H1 (cell line): ENCODE measurements at regions not wholly inside any gene's neighbourhood (a gene's known extent, or its start where the extent isn't known, plus 50 kb on each side); places are given as distances from the start of the nearest gene placed in this dataset.

ENCODE experiments used
- CTCF ChIA-PET: fragments of 300-600 bp; sonication (Branson Sonifier 250); formaldehyde crosslinking; loops from one replicate; lab custom pipeline; 2021; ENCODE audit not compliant: partially characterized antibody; lab: Charles Lee
- POLR2A ChIA-PET: fragments of 300-600 bp; sonication (Branson Sonifier 250); formaldehyde crosslinking; loops from one replicate; lab custom pipeline; 2021; ENCODE audit warnings: inconsistent platforms; ENCODE audit not compliant: partially characterized antibody; lab: Charles Lee
- DNase-seq, 2 experiments: peaks; one replicate each; pipeline versions ENCODE4 v3.0.0 to v3.0.0-alpha.2; 2010 to 2022; ENCODE audit warnings: low spot score in 2 of 2, low read depth in 1 of 2, mixed read lengths in 1 of 2
- FAIRE-seq: peaks from 2 replicates; lab custom pipeline; 2011; peaks lifted over from hg19 to GRCh38; lab: Jason Lieb, UNC
- H2AFZ ChIP-seq: 2 replicates; pipeline ENCODE4 v1.8.1; 2012; ENCODE audit warnings: low read length, inconsistent platforms
- H2AK5ac ChIP-seq: 2 replicates; pipeline ENCODE4 v1.6.1; 2013; ENCODE audit warnings: low read depth, low read length
- H2BK120ac ChIP-seq: replicated peaks from 2 replicates; pipeline ENCODE3; 2013; ENCODE audit warnings: low read depth, low read length, inconsistent platforms
- H2BK12ac ChIP-seq: 2 replicates; pipeline ENCODE4 v1.6.1; 2013; ENCODE audit warnings: low read depth, low read length
- H2BK15ac ChIP-seq: 2 replicates; pipeline ENCODE4 v1.6.1; 2013; ENCODE audit warnings: low read length
- H2BK20ac ChIP-seq: 2 replicates; pipeline ENCODE4 v1.6.1; 2013; ENCODE audit warnings: low read length
- H2BK5ac ChIP-seq: 2 replicates; pipeline ENCODE4 v1.6.1; 2013; ENCODE audit warnings: low read depth, low read length
- H3K14ac ChIP-seq: 2 replicates; pipeline ENCODE4 v1.6.1; 2013; ENCODE audit warnings: inconsistent platforms; ENCODE audit not compliant: insufficient read length
- H3K18ac ChIP-seq: 2 replicates; pipeline ENCODE4 v1.6.1; 2013; ENCODE audit warnings: low read length; ENCODE audit errors: extremely low read depth
- H3K23ac ChIP-seq: 2 replicates; pipeline ENCODE4 v1.6.1; 2013; ENCODE audit warnings: inconsistent platforms; ENCODE audit not compliant: insufficient read length
- H3K23me2 ChIP-seq: 2 replicates; pipeline ENCODE4 v1.6.1; 2013; ENCODE audit warnings: low read depth, low read length
- H3K27ac ChIP-seq: 2 replicates; pipeline ENCODE4 v1.6.1; 2011; ENCODE audit warnings: low read depth, low read length, inconsistent platforms
- H3K27me3 ChIP-seq, 4 experiments: replicated peaks in 1 of 4; 1 replicate in 1 of 4; 2 replicates in 3 of 4; pipeline versions ENCODE4 v1.6.1 to v1.8.1; 2011 to 2013; ENCODE audit warnings: low read length in 3 of 4, mild to moderate bottlenecking in 3 of 4, inconsistent platforms in 2 of 4, mixed read lengths in 2 of 4, moderate library complexity in 1 of 4; ENCODE audit not compliant: control insufficient read depth in 3 of 4, insufficient read depth in 3 of 4; ENCODE audit errors: extremely low read depth in 1 of 4
- H3K36me3 ChIP-seq, 4 experiments: 2 replicates each; pipeline versions ENCODE4 v1.6.1 to v1.8.1; 2011 to 2013; ENCODE audit warnings: mild to moderate bottlenecking in 4 of 4, low read length in 3 of 4, moderate library complexity in 2 of 4, control low read depth in 1 of 4, inconsistent platforms in 1 of 4; ENCODE audit not compliant: insufficient read depth in 4 of 4, control insufficient read depth in 2 of 4
- H3K4ac ChIP-seq: replicated peaks from 2 replicates; pipeline ENCODE3; 2013; ENCODE audit warnings: low read length, low read depth, mixed read lengths, inconsistent platforms; ENCODE audit not compliant: insufficient read length
- H3K4me1 ChIP-seq, 4 experiments: replicated peaks in 1 of 4; 1 replicate in 1 of 4; 2 replicates in 3 of 4; pipeline versions ENCODE4 v1.6.1 to v1.8.1; 2011 to 2013; ENCODE audit warnings: low read length in 3 of 4, inconsistent platforms in 2 of 4, mixed read lengths in 1 of 4; ENCODE audit not compliant: insufficient read depth in 4 of 4, control insufficient read depth in 3 of 4
- H3K4me2 ChIP-seq, 2 experiments: 2 replicates each; pipeline versions ENCODE4 v1.6.1 to v1.8.1; 2011 to 2013; ENCODE audit warnings: low read depth in 2 of 2, low read length in 2 of 2, control low read depth in 1 of 2, inconsistent platforms in 1 of 2, mild to moderate bottlenecking in 1 of 2; ENCODE audit not compliant: insufficient read depth in 1 of 2
- H3K4me3 ChIP-seq, 4 experiments: fragments of 200-600, 300-600 bp in 1 of 4; sonication (generic), shearing (Covaris generic), sonication (Bioruptor Twin) in 1 of 4; 2 replicates each; pipeline versions ENCODE4 v1.5.1 to v1.8.1; 2011 to 2016; ENCODE audit warnings: low read length in 4 of 4, low read depth in 3 of 4, control low read depth in 2 of 4, inconsistent platforms in 2 of 4, mild to moderate bottlenecking in 2 of 4, mixed read lengths in 1 of 4, moderate library complexity in 1 of 4; ENCODE audit not compliant: insufficient read depth in 2 of 4; ENCODE audit errors: extremely low read depth in 1 of 4
- H3K56ac ChIP-seq: replicated peaks from 2 replicates; pipeline ENCODE3; 2013; ENCODE audit warnings: low read depth, mild to moderate bottlenecking, mixed read lengths, low read length, inconsistent platforms; ENCODE audit not compliant: insufficient read length
- H3K79me1 ChIP-seq: 2 replicates; pipeline ENCODE4 v1.6.1; 2013; ENCODE audit warnings: low read depth, low read length, control low read depth
- H3K79me2 ChIP-seq, 2 experiments: 2 replicates each; pipeline versions ENCODE4 v1.6.1 to v1.8.1; 2012 to 2013; ENCODE audit warnings: low read length in 2 of 2, mild to moderate bottlenecking in 2 of 2, inconsistent platforms in 1 of 2; ENCODE audit not compliant: insufficient read depth in 2 of 2, control insufficient read depth in 1 of 2
- H3K9ac ChIP-seq, 4 experiments: replicated peaks in 1 of 4; 1 replicate in 1 of 4; 2 replicates in 3 of 4; pipeline versions ENCODE4 v1.6.1 to v1.8.1; 2011 to 2013; ENCODE audit warnings: low read depth in 3 of 4, low read length in 3 of 4, control low read depth in 2 of 4, mild to moderate bottlenecking in 2 of 4, moderate library complexity in 2 of 4, inconsistent platforms in 1 of 4; ENCODE audit errors: extremely low read depth in 1 of 4
- H3K9me3 ChIP-seq, 2 experiments: 2 replicates each; pipeline versions ENCODE4 v1.6.1 to v1.8.1; 2012 to 2013; ENCODE audit warnings: mild to moderate bottlenecking in 2 of 2, moderate library complexity in 2 of 2, control low read depth in 1 of 2, inconsistent platforms in 1 of 2, low read depth in 1 of 2, low read length in 1 of 2, mixed read lengths in 1 of 2; ENCODE audit not compliant: insufficient read depth in 2 of 2
- H4K20me1 ChIP-seq, 2 experiments: replicated peaks in 1 of 2; 2 replicates each; pipeline versions ENCODE3 to v1.8.1; 2011 to 2013; ENCODE audit warnings: inconsistent platforms in 2 of 2, low read length in 2 of 2, mild to moderate bottlenecking in 1 of 2; ENCODE audit not compliant: insufficient read depth in 2 of 2, control insufficient read depth in 1 of 2
- H4K5ac ChIP-seq: 2 replicates; pipeline ENCODE4 v1.6.1; 2013; ENCODE audit warnings: low read length, low read depth, mixed read lengths, inconsistent platforms; ENCODE audit not compliant: insufficient read length
- H4K8ac ChIP-seq: 2 replicates; pipeline ENCODE4 v1.8.0; 2013; ENCODE audit warnings: mild to moderate bottlenecking, moderate library complexity, low read length, inconsistent platforms; ENCODE audit not compliant: insufficient read depth; ENCODE audit errors: extremely low read depth
- H4K91ac ChIP-seq: replicated peaks from 2 replicates; pipeline ENCODE3; 2013; ENCODE audit warnings: low read length, mixed read lengths, inconsistent platforms; ENCODE audit not compliant: insufficient read length
- ATF3 ChIP-seq: IDR thresholded peaks from 2 replicates; pipeline ENCODE4 v1.6.1; 2011; ENCODE audit warnings: low read depth, mild to moderate bottlenecking, low read length; ENCODE audit not compliant: insufficient read depth
- CBX5 ChIP-seq: fragments of 300-800, 300-1000 bp; sonication (generic); IDR thresholded peaks from 2 replicates; pipeline ENCODE4 v1.7.1; 2016; ENCODE audit warnings: antibody characterized with exemption, low read length, low read depth
- CEBPB ChIP-seq: IDR thresholded peaks from 2 replicates; pipeline ENCODE4 v1.6.1; 2012; ENCODE audit warnings: low read depth, low read length
- CHD2 ChIP-seq: IDR thresholded peaks from 2 replicates; pipeline ENCODE4 v1.6.1; 2012; ENCODE audit warnings: low read length, improper control_type of control experiment
- EP300 ChIP-seq, 2 experiments: IDR thresholded peaks; 1 replicate in 1 of 2; 2 replicates in 1 of 2; pipeline ENCODE4 v1.6.1; 2011 to 2012; ENCODE audit warnings: low read depth in 2 of 2, low read length in 2 of 2, mild to moderate bottlenecking in 2 of 2, borderline replicate concordance in 1 of 2, inconsistent platforms in 1 of 2, moderate library complexity in 1 of 2
- HDAC6 ChIP-seq: IDR thresholded peaks from one replicate; pipeline ENCODE4 v1.7.1; 2012; ENCODE audit warnings: low read depth, mild to moderate bottlenecking, inconsistent platforms, low read length, moderate library complexity
- KDM5A ChIP-seq: fragments of 200-600 bp; IDR thresholded peaks from 2 replicates; pipeline ENCODE4 v1.7.1; 2012; ENCODE audit warnings: mild to moderate bottlenecking, low read length, inconsistent platforms, mixed read lengths
- NANOG ChIP-seq: IDR thresholded peaks from 2 replicates; pipeline ENCODE4 v1.6.1; 2011; ENCODE audit warnings: low read length, low read depth, mild to moderate bottlenecking, inconsistent platforms; ENCODE audit not compliant: insufficient read depth, poor library complexity, severe bottlenecking
- RAD21 ChIP-seq, 2 experiments: IDR thresholded peaks in 1 of 2; conservative IDR thresholded peaks in 1 of 2; 2 replicates each; pipeline ENCODE4 v1.6.1; 2011; ENCODE audit warnings: low read depth in 2 of 2, low read length in 2 of 2, improper control_type of control experiment in 1 of 2, inconsistent platforms in 1 of 2, mild to moderate bottlenecking in 1 of 2, moderate library complexity in 1 of 2
- SAP30 ChIP-seq: fragments of 300-600 bp; sonication (generic); IDR thresholded peaks from 2 replicates; pipeline ENCODE4 v1.7.1; 2012; ENCODE audit warnings: low read length, moderate library complexity, mild to moderate bottlenecking, inconsistent platforms; ENCODE audit not compliant: insufficient read depth, insufficient replicate concordance
- TBP ChIP-seq: IDR thresholded peaks from 2 replicates; pipeline ENCODE4 v1.6.1; 2011; ENCODE audit warnings: low read depth, low read length, improper control_type of control experiment
- WGBS, 2 experiments: shearing (Covaris generic) in 1 of 2; methylation state at CpG; one replicate each; pipeline versions ENCODE4 v1.1.6 to v1.1.7; 2013 to 2015; ENCODE audit warnings: low lambda C conversion rate in 2 of 2, mixed read lengths in 2 of 2, inconsistent platforms in 1 of 2, low coverage in 1 of 2, missing lambda C conversion rate in 1 of 2; ENCODE audit not compliant: insufficient replicate concordance in 2 of 2, insufficient coverage in 1 of 2, insufficient read length in 1 of 2; ENCODE audit errors: extremely low coverage in 1 of 2, missing lambda C conversion rate in 1 of 2; 5-methylcytosine and 5-hydroxymethylcytosine counted together

GRCh38 chrY:20986037-20986436 lies 230.1 kb downstream of the RPS4Y2 start:
- no peaks in the 10 kb centered on the region for H3K79me2 ChIP-seq
- H2BK120ac ChIP-seq: no peak overlapping the region
- ChIA-PET CTCF (no interaction called here), POLR2A (no interaction called here)
- DNase-seq (no peak), FAIRE-seq (no peak)
- no peak overlapping the region for H3K4me2 ChIP-seq
- WGBS, 2 experiments: 71% methylated on average over 1 of the region's 1 CpG; no CpG with 5 or more reads in 1 of the 2 experiments
- no peak overlapping the region for H2BK15ac ChIP-seq
- no peak overlapping the region for H3K4ac ChIP-seq
- H2AK5ac ChIP-seq: no peak overlapping the region
- peaks cover 17 to 48% of the 10 kb centered on the region in 2 experiments; a peak in 3 of 4 replicates for H3K9me3 ChIP-seq
- H3K23ac ChIP-seq: no peak overlapping the region
- H3K4me1 ChIP-seq: no peaks in the 10 kb centered on the region
- H3K23me2 ChIP-seq: no peaks in the 10 kb centered on the region
- H3K79me1 ChIP-seq: no peaks in the 10 kb centered on the region
- no peak overlapping the region for H3K4me3 ChIP-seq
- no peaks in the 10 kb centered on the region for H3K36me3 ChIP-seq
- no peak overlapping the region for H3K18ac ChIP-seq
- no peak overlapping the region for H4K91ac ChIP-seq
- no peak overlapping the region for H4K8ac ChIP-seq
- no peak overlapping the region for H2BK5ac ChIP-seq
- no peaks in the 10 kb centered on the region for H4K20me1 ChIP-seq
- no peaks in the 10 kb centered on the region for H3K27me3 ChIP-seq
- H2AFZ ChIP-seq: no peak overlapping the region
- H3K14ac ChIP-seq: no peak overlapping the region
- no peak overlapping the region for H2BK20ac ChIP-seq
- no peak overlapping the region for H2BK12ac ChIP-seq
- H4K5ac ChIP-seq: no peak overlapping the region
- no peak overlapping the region for H3K9ac ChIP-seq
- no peak overlapping the region for H3K27ac ChIP-seq
- no peak overlapping the region for H3K56ac ChIP-seq
- TF ChIP-seq ATF3 (no peak), HDAC6 (no peak), TBP (no peak), SAP30 (no peak), CEBPB (no peak), CHD2 (no peak), CBX5 (no peak), KDM5A (no peak), NANOG (no peak), EP300 (IDR thresholded peaks at IDR 0.05; ENCODE audit: borderline replicate concordance in 1 of 2, low read depth in 2 of 2, low read length in 2 of 2) (no peak), RAD21 (IDR thresholded peaks at IDR 0.05 in 1 of 2, conservative IDR thresholded peaks at IDR 0.05 in 1 of 2; ENCODE audit: low read depth in 2 of 2, low read length in 2 of 2) (no peak)
